ENCODE measurements at regions not wholly inside any gene's neighbourhood (a gene's known extent, or its start where the extent isn't known, plus 50 kb on each side); places are given as distances from the start of the nearest gene placed in this dataset.

DNA sequence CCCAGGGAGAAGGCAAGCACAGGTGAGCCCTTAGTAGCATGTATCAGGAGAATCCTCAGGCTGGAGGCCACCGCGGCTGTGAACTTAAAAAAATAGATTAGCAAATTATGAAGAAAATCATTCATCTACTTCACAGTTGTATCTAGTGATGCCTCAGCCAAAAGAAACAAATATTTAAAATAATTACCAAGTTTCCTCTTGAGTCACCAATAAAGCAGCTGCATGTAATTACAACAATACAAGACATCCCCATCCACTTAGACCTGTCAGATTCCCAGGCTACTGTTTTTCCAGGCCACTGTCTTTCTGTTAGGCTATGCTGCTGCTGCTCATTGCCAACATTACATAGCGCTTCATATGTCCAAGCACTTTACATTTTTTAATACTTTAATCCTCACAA, 54.6 kb upstream of the PHLPP1 start:
- DNase-seq (no peak), ATAC-seq (ENCODE audit: poor library complexity) (no peak)
- Mint-ChIP-seq H3K27ac (no peak overlapping the region), H3K4me3 (no peak overlapping the region), H3K4me1 (ENCODE audit: low read depth) (no peaks in the 10 kb centered on the region), H3K9me3 (no peaks in the 10 kb centered on the region), H3K36me3 (ENCODE audit: low read depth) (no peaks in the 10 kb centered on the region), H3K27me3 (no peaks in the 10 kb centered on the region)
- H3K9me3 ChIP-seq (ENCODE audit: control insufficient read depth in 1 of 2, insufficient read depth in 1 of 2, low read length in 2 of 2), result no peaks in the 10 kb centered on the region
- no peaks in the 10 kb centered on the region for H3K27me3 ChIP-seq (ENCODE audit: control insufficient read depth in 1 of 2, insufficient read depth in 2 of 2, low read length in 2 of 2)
- no peaks in the 10 kb centered on the region for H3K36me3 ChIP-seq (ENCODE audit: insufficient read depth, low read length)
- intact Hi-C loops (cut with DNase I, micrococcal nuclease), result no loop called here
- ChIA-PET CTCF (no interaction called here), POLR2A (no interaction called here)
- no peaks in the 10 kb centered on the region for H3K4me1 ChIP-seq (ENCODE audit: insufficient read depth, low read length)
- H3K4me3 ChIP-seq (ENCODE audit: low read length), result no peak overlapping the region
- H3K27ac ChIP-seq (ENCODE audit: low read depth in 1 of 2, low read length in 2 of 2), result no peak overlapping the region
- TF ChIP-seq, protein P1, sequence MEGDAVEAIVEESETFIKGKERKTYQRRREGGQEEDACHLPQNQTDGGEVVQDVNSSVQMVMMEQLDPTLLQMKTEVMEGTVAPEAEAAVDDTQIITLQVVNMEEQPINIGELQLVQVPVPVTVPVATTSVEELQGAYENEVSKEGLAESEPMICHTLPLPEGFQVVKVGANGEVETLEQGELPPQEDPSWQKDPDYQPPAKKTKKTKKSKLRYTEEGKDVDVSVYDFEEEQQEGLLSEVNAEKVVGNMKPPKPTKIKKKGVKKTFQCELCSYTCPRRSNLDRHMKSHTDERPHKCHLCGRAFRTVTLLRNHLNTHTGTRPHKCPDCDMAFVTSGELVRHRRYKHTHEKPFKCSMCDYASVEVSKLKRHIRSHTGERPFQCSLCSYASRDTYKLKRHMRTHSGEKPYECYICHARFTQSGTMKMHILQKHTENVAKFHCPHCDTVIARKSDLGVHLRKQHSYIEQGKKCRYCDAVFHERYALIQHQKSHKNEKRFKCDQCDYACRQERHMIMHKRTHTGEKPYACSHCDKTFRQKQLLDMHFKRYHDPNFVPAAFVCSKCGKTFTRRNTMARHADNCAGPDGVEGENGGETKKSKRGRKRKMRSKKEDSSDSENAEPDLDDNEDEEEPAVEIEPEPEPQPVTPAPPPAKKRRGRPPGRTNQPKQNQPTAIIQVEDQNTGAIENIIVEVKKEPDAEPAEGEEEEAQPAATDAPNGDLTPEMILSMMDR (IDR thresholded peaks at IDR 0.05), result no peak

DNA sequence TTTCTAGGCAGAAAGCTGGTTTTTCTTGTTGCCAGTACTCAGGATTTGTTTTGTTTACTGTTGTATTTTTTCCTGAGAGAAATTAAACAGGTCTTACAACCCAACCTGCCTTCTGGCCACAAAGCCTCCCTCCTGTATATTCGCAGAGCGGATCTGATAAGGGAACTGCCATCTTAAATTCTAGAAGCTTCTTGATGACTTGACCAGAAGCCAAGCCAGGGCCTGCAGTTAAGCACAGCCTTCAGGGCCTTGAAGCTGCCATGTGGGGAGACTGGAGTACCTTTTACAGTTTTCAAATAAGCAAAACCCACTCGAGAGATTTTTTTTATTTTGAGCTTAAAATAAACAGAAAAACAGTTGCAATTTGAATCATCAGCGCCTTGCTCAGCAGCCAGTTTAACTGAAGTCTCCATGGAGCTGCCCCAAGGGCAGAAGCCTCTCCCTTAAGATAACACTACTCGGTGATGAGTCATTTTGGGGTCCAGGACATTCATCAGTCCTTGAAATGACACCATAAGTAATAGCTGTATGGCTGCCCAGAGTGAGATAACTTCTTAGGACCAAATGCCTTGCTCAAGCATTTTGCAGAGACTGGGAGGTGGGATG, 51.5 kb upstream of the PHLPP1 start:
- intact Hi-C loops (cut with DNase I, micrococcal nuclease), result no loop called here
- Mint-ChIP-seq H3K36me3 (ENCODE audit: low read depth) (no peaks in the 10 kb centered on the region), H3K9me3 (no peaks in the 10 kb centered on the region), H3K4me1 (ENCODE audit: low read depth) (no peaks in the 10 kb centered on the region), H3K27me3 (no peaks in the 10 kb centered on the region), H3K4me3 (no peak overlapping the region), H3K27ac (no peak overlapping the region)
- Histone ChIP-seq H3K4me3 (ENCODE audit: low read length) (no peak overlapping the region), H3K36me3 (ENCODE audit: insufficient read depth, low read length) (no peaks in the 10 kb centered on the region), H3K27me3 (ENCODE audit: control insufficient read depth in 1 of 2, insufficient read depth in 2 of 2, low read length in 2 of 2) (no peaks in the 10 kb centered on the region), H3K9me3 (ENCODE audit: control insufficient read depth in 1 of 2, insufficient read depth in 1 of 2, low read length in 2 of 2) (no peaks in the 10 kb centered on the region), H3K4me1 (ENCODE audit: insufficient read depth, low read length) (no peaks in the 10 kb centered on the region), H3K27ac (ENCODE audit: low read depth in 1 of 2, low read length in 2 of 2) (no peak overlapping the region)
- DNase-seq (no peak), ATAC-seq (ENCODE audit: poor library complexity) (no peak)
- POLR2A ChIA-PET, result no interaction called here
- CTCF ChIA-PET, result no interaction called here
- TF ChIP-seq, protein P1 (IDR thresholded peaks at IDR 0.05), result no peak

DNA sequence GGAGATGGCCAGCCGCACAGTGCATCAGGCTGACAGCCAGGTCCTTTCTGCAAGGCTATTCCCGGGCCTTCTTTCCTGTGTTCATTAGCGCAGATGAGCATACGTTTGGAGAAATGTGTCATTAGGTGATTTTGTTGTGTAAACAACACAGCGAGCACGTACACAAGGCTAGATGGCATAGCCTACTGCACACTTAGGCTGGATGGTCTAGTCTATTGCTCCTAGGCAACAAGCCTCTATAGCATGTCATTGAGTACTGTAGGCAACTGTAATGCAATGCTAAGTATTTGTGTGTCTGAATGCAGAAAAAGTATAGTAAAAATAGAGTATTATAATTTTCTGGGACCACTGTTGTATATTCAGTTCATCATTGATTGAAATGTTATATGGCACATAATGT, 50.9 kb upstream of the PHLPP1 start:
- no peaks in the 10 kb centered on the region for H3K27me3 ChIP-seq (ENCODE audit: control insufficient read depth in 1 of 2, insufficient read depth in 2 of 2, low read length in 2 of 2)
- no peaks in the 10 kb centered on the region for H3K27me3 Mint-ChIP-seq
- ChIA-PET POLR2A (no interaction called here), CTCF (no interaction called here)
- H3K4me1 ChIP-seq (ENCODE audit: insufficient read depth, low read length), result no peaks in the 10 kb centered on the region
- intact Hi-C loops (cut with DNase I, micrococcal nuclease), result no loop called here
- H3K4me3 Mint-ChIP-seq, result no peak overlapping the region
- H3K9me3 ChIP-seq (ENCODE audit: control insufficient read depth in 1 of 2, insufficient read depth in 1 of 2, low read length in 2 of 2), result no peaks in the 10 kb centered on the region
- ATAC-seq (ENCODE audit: poor library complexity), result no peak
- TF ChIP-seq, protein P1 (IDR thresholded peaks at IDR 0.05), result no peak
- no peak for DNase-seq
- no peak overlapping the region for H3K4me3 ChIP-seq (ENCODE audit: low read length)
- H3K9me3 Mint-ChIP-seq, result no peaks in the 10 kb centered on the region
- no peaks in the 10 kb centered on the region for H3K4me1 Mint-ChIP-seq (ENCODE audit: low read depth)
- H3K27ac Mint-ChIP-seq, result no peak overlapping the region
- no peaks in the 10 kb centered on the region for H3K36me3 Mint-ChIP-seq (ENCODE audit: low read depth)
- no peaks in the 10 kb centered on the region for H3K36me3 ChIP-seq (ENCODE audit: insufficient read depth, low read length)
- H3K27ac ChIP-seq (ENCODE audit: low read depth in 1 of 2, low read length in 2 of 2), result no peak overlapping the region

All from CD4-positive, alpha-beta T cell (primary cell).